ENCODE measurements at regions not wholly inside any gene's neighbourhood (a gene's known extent, or its start where the extent isn't known, plus 50 kb on each side); places are given as distances from the start of the nearest gene placed in this dataset.

DNA sequence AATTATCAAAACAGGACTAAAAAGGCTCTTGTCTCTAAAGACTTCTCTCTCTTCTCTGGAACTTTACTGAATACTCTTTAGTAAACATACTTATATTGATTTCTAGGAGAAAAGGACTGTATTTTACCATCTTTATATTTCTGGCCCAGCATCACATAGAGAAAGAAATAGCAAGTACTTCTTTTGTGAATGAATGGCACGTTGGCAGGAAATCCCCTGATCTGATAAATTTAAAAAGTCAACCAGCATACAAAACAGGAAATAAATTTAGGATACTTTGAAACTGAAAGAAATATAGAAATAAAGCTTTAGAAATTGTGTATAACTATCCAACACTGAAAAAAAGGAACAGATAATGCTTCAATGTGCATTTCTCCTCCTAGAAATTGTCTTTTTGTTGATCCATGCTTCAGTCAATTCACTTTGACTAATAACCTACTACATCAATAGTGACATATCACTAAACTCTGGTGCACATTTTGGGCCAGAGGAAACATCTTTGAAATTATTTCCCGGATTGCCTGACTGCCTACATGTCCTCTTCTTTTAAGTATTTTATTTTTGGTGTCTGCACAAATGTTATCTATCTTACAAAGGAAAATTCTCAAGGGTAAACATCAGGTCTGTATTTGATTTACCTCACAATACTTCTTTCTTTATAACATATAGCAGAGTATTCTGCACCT lies 183.5 kb upstream of the FSTL5 start:
- no peak for DNase-seq

DNA sequence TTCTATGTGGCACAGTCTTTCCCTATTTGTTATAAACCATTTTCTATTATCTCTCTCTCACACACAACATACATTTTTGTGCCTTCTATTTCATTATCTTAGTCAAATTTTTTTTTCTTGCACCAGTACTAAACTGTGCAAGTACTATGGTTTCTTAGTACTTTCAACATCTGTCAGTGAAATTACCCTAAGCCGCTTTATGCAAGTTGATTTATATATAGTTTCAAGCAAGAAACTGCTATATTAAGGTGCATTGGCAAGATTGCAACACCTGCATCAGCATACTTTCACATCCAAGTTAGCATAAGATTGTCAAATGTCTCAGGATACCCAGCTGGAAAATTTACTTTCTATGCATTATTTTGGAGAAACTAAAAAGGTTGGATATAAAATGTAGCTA lies 180.2 kb upstream of the FSTL5 start:
- no peak for DNase-seq

DNA sequence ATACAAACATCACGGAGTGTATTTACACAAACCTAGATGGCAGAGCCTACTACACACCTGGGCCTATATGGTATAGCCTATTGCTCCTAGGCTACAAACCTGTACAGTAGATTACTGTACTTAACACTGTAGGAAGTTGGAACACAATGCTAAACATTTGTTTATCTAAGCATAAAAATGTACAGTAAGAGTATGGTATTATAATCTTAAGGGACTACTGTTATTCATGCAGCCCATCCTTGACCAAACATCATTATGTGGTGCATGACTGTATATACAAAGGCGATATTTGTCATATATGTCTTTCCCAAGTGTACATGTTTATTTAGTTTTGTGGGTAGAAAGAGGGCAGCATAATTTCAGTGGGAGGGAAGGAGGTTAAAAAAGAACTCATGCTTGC lies 177.7 kb upstream of the FSTL5 start:
- DNase-seq = no peak

DNA sequence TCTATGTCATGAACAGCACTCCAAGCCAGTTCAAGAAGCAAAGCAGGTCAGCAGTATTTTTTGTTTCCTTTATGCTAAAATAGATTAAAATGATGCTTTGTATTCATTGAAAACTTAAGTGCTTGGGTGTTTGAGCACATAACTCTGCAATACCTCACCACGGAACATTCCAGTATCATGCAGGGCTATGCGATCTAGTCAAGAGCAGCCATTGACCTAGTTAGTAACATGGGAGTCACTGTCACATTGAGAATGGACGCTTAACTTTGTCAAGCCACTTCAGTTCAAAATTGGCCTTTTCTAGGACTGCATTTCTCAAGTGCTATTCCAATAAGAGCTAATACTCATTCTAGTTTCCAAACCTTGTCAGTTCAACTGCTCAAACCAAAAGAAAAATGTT lies 160.1 kb upstream of the FSTL5 start:
- no peak for DNase-seq

DNA sequence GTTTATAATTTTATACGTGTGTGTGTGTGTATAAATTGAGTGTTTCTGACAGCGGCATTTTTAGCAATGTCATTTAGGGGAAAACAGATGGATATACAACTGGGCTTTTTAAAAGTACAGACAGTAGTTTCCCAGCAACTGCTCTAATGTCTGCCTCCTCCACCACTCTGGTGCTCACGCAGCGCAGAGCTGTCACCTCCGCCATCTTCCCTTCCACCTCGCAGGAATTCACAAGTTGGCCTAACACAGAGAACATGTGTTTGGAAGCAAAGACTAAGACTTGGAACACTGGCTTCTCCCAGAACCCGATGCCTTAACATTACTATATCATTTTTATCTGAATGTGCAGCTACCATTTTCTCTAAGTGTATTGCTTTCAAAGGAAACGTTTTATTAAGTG lies 158.3 kb upstream of the FSTL5 start:
- no peak for DNase-seq

DNA sequence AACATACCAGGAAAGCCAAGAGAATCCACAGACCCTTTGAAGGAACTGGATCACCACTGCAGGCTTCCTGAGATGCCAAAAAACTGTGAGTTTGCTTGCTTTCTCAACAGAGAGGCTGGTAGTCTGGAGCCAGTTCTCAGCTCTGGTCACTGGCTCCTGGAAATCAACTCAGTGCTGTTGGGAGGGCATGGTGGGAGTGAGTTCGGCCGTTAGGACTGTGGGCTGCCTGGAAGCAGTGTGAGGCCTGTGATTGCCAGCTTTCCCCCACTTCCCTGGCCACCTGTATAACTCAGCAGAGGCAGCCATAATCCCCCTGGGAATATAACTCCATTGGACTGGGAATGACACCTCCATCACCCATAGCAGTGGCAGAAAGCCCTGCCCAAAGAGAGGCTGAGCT lies 122.0 kb upstream of the FSTL5 start:
- DNase-seq = no peak

DNA sequence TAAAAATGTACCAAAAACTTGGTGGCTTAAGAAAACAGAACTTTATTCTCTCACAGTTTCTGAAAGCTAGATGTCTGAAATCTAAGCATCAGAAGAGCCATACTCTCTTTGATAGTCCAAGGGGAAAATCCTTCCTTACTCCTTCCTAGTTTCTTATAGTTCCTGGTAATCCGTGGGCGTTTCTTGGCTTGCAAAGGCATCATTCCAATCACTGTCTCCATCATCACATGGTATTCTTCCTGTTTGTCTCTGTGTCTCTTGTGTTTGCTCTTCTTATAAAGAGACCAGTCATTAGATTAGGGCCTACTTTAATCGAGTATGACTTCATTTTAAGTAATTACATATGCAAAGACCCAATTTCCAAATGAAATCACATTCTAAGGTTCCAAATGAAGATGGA lies 118.9 kb upstream of the FSTL5 start:
- no peak for DNase-seq

DNA sequence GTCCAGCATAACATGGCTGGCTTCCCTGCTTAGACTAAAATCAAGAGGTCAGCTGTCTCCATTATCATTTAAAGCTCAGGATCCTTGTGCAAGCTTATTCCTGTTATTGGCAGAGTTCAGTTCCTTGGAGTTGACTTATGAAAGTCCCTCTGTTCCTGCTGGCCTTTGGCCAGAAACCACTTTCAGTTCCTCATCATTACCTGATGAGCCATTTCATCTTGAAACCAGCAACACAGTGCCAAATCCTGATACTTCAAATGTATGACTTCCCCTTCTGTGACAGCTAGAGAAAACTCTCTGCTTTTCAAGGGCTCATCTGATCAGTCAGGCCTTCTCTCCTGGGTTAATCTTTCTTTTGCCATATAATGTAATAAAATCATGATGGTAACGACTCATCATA lies 110.6 kb upstream of the FSTL5 start:
- no peak for DNase-seq

DNA sequence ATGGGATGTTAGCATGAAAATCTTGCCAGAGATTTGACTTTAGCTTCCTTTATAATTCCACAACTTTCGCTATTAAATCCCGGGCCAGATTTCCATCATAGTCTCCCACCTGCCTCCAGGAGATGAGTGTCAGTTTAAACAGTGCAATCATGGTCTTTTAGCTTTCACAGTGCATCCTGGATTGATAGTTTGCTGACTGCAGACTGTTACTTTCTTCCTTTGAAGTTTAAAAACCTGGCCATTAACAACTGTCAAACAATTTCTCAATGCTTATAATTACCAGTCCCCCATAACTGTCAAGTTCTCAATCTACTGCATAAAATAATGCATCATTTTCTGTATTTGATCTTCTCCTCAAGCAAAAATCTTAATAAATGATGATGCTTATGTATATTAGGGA lies 108.4 kb upstream of the FSTL5 start:
- no peak for DNase-seq

DNA sequence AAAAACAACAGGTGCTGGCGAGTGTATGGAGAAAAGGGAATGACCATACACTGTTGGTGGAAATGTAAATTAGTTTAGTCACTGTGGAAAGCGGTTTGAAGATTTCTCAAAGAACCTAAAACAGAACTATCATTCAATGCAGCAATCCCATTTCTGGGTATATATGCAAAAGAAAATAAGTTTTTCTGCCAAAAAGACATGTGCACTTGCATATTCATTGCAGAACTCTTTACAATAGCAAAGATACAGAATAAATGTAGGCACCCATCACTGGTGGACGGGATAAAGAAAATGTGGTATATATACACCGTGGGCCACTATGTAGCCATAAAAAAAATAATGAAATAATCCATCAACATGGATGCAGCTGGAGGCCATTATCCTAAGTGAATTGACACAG lies 105.1 kb upstream of the FSTL5 start:
- no peak for DNase-seq

DNA sequence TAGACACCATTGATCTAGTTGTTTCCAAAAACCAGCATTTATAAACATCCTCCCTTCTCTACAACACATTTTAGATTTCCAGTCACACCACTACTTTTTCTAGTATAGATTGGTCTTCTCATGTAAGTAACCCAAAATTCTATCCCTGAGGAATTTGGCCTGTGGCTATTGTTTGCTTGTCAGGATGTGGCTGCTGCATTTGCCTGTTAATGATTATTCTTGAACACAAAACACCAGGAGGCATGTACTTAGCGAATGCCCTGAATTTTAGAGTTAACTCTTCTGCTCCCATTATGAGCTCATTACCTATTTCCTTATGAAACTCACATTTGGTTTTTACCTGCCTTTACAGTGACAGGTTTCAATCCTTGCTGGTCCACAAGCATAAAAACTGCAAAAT lies 102.0 kb upstream of the FSTL5 start:
- no peak for DNase-seq

DNA sequence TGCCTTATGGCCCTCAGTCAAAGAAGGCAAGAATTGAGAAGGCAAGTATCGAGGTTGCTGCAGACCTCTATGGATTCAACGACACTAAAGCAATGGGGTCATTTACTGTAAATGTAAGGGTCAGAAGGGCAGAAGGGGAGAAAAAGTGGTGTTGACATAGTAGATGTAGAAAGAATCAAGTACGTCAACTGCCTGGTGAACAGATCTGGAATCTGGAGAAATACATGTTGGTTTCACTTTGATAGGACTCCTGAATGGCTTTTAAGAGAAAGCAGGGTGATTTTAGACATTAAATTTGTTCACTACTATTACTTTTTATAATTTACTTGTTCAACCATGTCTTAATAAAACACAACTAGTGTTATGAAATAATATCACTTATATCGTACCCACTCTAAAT lies 81.3 kb upstream of the FSTL5 start:
- DNase-seq = no peak

DNA sequence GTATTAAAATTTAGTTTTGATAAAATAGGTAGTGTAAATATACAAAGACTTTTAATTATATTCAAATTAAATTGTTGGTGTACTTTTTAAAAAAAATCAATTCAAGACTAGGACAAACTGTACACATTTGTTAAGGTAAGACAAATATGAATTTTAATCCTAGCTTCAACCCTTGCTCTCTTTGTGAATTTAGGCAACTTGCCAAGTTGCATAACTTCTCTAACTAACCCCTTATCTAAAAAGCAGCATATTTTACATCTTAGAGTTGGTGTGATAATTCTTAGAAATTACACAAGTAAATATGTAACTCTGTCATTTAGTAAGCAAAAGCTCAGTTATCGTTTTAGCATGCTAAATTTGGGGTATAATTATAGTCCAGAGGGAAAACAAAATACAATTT lies 78.1 kb upstream of the FSTL5 start:
- no peak for DNase-seq

DNA sequence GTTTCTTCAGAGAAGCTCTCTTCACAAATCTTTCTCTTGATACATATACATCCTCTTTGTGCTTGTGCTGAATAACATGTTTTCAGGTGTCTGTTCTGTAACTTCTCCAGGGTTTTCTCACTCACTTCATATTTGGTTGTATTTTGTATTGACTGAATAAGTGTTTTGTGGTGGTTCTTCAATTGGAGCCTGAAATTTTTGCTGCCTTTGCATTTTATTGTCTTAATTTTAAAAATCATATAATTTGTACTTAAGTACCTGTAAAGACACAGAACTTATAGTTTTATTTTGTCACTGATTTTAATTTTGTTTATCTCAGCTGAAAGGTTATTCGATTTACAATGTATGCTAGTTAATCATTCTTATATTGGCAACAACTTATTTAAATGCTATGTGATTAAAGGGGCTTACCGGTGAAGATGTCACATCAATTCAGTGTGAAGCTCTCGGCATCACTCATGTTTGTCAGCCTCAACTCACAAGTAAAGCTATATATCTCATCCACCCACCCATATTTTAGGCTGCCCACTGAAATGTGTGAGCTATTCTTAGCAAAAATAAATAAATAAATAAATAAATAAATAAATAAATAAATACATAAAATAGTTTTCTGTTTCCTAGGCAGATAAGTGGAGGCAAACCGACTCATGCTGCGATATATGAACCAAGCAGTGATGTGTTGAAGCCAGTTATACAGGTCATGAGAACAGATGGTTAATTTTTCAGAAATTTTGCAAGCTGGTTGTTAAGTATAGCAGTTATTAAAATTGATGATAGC lies 76.4 kb upstream of the FSTL5 start:
- no peak for DNase-seq

DNA sequence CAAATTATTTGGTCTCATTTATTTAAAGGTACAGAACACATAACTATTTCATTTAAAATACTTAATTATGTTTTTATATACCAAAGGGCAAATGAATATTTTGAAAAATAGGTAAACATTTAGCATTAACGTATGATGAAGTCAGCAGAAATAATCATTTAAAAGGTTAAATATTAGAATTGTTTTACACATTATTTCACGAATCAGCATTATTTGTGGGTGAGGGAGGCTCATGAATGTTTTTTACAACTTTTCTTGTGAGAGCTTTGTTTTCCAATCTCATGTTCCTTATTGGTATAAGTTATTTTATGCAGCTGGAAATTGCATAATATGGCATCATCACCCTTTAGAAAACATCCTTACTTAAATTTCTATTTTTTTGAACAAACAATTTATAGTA lies 73.9 kb upstream of the FSTL5 start:
- no peak for DNase-seq

DNA sequence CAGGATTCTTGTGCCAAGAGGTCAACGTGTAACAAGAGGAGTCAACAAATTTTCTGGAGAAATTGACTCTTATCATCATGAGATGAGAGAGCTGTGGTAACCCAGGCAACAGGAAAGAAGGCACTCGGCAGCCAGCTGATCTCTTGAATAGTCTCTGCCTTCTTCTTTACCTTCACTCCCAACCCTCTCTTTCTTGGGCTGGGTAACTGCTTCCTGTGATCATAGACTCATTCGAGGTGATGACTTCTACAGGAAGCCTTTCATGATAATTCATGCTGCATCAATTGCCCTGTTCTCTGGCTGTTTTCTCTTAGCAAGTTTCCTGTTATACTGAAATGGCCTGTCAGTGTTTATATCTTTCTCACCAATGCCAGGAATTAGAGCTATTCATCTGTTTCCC lies 70.8 kb upstream of the FSTL5 start:
- DNase-seq = no peak

DNA sequence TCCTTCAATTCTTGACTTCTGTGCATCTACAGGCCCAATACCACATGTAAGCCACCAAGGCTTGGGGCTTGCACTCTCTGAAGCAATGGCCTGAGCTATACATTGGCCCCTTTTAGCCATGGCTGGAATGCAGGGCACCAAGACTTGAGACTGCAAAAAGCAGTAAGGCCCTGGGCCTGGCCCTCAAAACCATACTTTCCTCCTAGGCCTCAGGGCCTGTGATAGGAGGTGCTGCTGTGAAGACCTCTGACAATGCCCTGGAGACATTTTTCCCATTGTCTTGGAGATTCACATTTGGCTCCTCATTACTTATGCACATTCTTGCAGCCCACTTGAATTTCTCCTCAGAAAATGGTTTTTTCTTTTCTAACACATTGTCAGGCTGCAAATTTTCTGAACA lies 68.5 kb upstream of the FSTL5 start:
- no peak for DNase-seq

DNA sequence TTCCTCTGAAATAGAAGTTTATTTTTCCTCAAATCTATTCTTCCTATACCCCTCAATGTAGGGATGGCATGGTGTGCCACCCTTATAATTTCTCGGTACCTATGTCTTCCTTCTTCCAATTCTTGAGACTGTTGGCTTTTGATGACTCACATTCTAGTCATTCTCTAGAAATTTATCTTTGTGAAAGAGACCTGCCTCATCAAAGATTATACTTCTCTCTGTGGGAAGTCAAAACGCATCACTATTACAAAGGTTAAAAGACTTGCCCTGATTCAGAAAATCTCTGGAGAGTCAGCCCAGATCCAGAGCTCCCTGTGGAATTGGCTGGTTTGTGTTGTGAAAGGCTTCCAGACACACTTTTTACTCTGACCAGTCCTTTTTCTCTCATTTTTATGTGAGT lies 65.9 kb upstream of the FSTL5 start:
- DNase-seq = no peak

DNA sequence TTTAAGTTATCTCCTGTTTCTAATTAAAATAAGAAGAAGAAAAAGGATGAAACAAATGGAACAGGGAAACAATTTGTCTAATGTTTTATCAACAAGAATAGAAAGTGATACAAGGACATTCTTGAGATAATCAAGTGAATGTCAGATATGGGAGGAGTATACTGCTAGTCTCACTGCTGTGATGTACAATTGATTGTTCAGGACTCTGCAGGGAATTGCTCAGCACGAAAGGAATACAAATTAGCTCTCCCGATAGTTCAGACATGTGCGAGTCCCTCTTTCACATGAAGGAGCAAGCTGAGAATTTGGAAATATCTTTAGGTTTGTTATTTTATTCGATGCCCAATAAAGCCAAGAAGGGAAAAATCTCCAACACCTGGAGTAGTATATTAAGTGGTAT lies 57.3 kb upstream of the FSTL5 start:
- DNase-seq = no peak

Data from right kidney (tissue), 1 donor.